PFSK-1 (cell line): ENCODE measurements at regions not wholly inside any gene's neighbourhood (a gene's known extent, or its start where the extent isn't known, plus 50 kb on each side); places are given as distances from the start of the nearest gene placed in this dataset.

Experiments
- FOXP2 ChIP-seq: optimal IDR thresholded peaks from 2 replicates; pipeline ENCODE3; 2011; ENCODE audit warnings: borderline replicate concordance, control low read depth, inconsistent platforms; ENCODE audit not compliant: insufficient read depth; ENCODE audit errors: extremely low read length, extremely low read depth
- POLR2AphosphoS5 ChIP-seq: IDR thresholded peaks from 2 replicates; pipeline ENCODE4 v1.6.1; 2012; ENCODE audit warnings: low read depth, mild to moderate bottlenecking, control low read depth, low read length, moderate library complexity
- REST ChIP-seq, 2 experiments: IDR thresholded peaks; 2 replicates each; pipeline versions ENCODE4 v1.6.1 to v1.8.0; 2011 to 2012; ENCODE audit warnings: low read depth in 2 of 2, low read length in 2 of 2, control low read depth in 1 of 2, inconsistent platforms in 1 of 2, mild to moderate bottlenecking in 1 of 2, moderate library complexity in 1 of 2; ENCODE audit not compliant: insufficient read depth in 1 of 2
- SIN3A ChIP-seq: IDR thresholded peaks from 2 replicates; pipeline ENCODE4 v1.6.1; 2012; ENCODE audit warnings: mild to moderate bottlenecking, low read length, moderate library complexity, borderline replicate concordance; ENCODE audit not compliant: insufficient read depth
- TAF1 ChIP-seq: IDR thresholded peaks from 2 replicates; pipeline ENCODE4 v1.6.1; 2012; ENCODE audit warnings: low read length, control low read depth, borderline replicate concordance; ENCODE audit not compliant: insufficient read depth

DNA sequence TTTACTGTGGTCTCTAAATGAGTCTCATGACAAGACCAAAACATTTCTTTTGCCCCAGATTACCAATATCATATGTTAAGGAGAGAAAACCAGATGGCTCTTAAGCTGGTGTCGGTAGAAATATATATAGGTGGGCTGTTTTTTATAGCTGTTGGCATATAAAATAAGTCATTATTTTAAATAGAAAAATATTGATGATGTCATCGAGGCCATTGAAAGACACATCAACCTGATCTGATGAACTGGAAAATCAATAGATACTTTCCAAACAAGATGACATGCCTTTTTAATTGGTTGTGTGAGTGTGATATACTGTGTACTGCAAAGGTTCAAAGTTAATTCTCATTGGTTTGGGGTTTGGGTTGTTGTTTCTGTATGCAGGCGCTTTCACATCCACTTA is 617.3 kb downstream of the CCDC171 start:
- no peak for TF ChIP-seq FOXP2
- TF ChIP-seq TAF1, result no peak
- no peak for TF ChIP-seq POLR2AphosphoS5
- no peak for TF ChIP-seq REST (IDR thresholded peaks at IDR 0.05; ENCODE audit: insufficient read depth in 1 of 2, low read depth in 2 of 2, low read length in 2 of 2)
- TF ChIP-seq SIN3A, result no peak

DNA sequence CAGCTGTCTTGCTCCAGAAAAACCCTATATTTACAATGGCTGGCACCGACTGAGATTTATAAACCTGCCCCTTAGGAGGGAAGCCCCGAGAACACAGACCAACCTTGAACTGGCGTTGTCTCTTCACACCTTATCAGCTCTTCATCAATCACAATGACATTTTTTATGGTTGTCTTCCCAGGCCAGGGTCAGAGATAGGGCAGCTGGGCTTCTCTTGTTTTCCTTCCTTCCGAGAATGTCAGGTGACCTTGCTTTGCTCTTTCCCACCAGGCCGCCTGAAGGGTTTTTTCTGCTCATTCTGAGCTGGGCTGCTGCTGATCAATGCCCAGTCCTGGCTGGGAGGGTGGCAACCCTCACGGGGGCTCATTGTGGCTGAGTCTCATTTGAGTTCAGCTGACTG is 619.1 kb downstream of the CCDC171 start:
- no peak for TF ChIP-seq POLR2AphosphoS5

DNA sequence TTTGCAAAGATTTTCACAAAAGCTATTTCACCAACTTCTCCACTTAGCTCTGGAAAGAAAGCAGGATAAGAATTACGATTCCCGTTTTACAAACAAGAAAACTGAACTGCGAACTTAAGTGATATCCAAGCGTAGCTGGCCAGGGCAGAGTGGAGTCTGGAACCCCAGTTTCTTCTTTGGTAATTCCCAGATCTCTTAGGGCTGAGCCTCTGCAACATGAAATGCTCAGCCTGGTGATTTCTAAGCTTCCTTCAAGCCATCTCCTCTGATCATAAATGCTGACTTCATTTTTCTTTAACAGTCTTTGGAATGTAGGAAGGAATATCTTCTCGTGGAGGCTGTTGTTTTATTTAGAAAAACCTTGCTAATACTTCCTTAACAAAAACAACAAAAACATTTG is 620.0 kb downstream of the CCDC171 start:
- TF ChIP-seq SIN3A (no peak), FOXP2 (no peak), REST (IDR thresholded peaks at IDR 0.05; ENCODE audit: insufficient read depth in 1 of 2, low read depth in 2 of 2, low read length in 2 of 2) (no peak), POLR2AphosphoS5 (no peak), TAF1 (no peak)

GRCh38 chr9:16174915-16175314 is 622.1 kb downstream of the CCDC171 start:
- TF ChIP-seq FOXP2 (no peak), SIN3A (no peak), TAF1 (no peak), POLR2AphosphoS5 (no peak), REST (IDR thresholded peaks at IDR 0.05; ENCODE audit: insufficient read depth in 1 of 2, low read depth in 2 of 2, low read length in 2 of 2) (no peak)

DNA sequence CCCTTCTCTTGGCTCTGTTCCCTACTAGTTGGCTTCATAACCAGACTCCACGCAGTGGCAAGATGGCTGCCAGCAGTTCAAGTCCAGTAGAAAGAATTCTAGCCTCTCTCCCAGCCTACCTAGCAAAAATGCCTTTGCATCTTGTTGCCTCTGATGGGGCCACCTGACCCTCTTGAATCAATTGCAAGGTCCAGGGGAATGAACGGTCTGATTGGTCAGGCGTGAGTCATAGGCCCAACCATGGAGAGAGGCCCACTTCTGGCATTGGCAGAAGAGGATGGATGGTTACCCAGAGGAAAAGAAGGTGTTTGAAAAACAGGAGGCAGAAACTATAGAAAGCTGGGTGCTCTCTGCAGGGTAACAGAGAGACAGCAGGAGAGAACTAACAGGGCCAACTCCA is 622.6 kb downstream of the CCDC171 start:
- TF ChIP-seq FOXP2, result no peak
- no peak for TF ChIP-seq SIN3A
- no peak for TF ChIP-seq TAF1
- no peak for TF ChIP-seq POLR2AphosphoS5
- no peak for TF ChIP-seq REST (IDR thresholded peaks at IDR 0.05; ENCODE audit: insufficient read depth in 1 of 2, low read depth in 2 of 2, low read length in 2 of 2)

DNA sequence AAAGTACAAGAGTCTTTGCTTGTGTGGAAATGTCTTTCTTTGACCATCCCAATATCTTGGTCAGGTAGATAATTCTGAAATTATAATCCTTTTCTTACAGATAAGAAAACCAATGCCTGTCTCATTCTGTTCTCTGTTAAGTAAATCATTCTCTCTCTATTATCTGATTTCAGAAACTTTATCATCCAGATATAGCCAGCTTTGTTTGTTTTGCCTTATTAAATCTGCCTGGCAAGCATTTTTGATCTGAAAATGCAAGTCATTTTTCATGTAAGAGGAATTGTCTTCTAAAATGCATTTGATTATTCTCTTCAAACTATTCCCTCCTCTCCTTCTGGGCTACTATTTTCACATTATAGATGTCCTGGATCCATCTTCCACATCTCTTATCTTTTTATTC is 625.5 kb downstream of the CCDC171 start:
- no peak for TF ChIP-seq FOXP2
- TF ChIP-seq REST (IDR thresholded peaks at IDR 0.05; ENCODE audit: insufficient read depth in 1 of 2, low read depth in 2 of 2, low read length in 2 of 2), result no peak
- no peak for TF ChIP-seq TAF1
- no peak for TF ChIP-seq SIN3A
